ENCODE measurements at regions not wholly inside any gene's neighbourhood (a gene's known extent, or its start where the extent isn't known, plus 50 kb on each side); places are given as distances from the start of the nearest gene placed in this dataset.

GRCh38 chr1:55387145-55387544 is 172.0 kb upstream of the USP24 start:
- no peak overlapping the region for H3K4me3 ChIP-seq (ENCODE audit: low read depth, low read length)
- H3K4me1 ChIP-seq (ENCODE audit: control insufficient read depth, insufficient read depth, low read length), result no peaks in the 10 kb centered on the region
- no peak overlapping the region for H3K27ac ChIP-seq (ENCODE audit: low read depth, low read length)
- no peak overlapping the region for H3K9ac ChIP-seq (ENCODE audit: low read depth, low read length)
- H3K27me3 ChIP-seq (ENCODE audit: control insufficient read depth, insufficient read depth, low read length), result no peaks in the 10 kb centered on the region
- H3K9me3 ChIP-seq (ENCODE audit: control insufficient read depth, insufficient read depth, low read length), result peaks cover 2% of the 10 kb centered on the region; the same call in 1 of the 2 replicates
- no peaks in the 10 kb centered on the region for H3K36me3 ChIP-seq (ENCODE audit: control insufficient read depth, insufficient read depth, low read length)

GRCh38 chr1:55386456-55386855 is 171.3 kb upstream of the USP24 start:
- Histone ChIP-seq H3K9ac (ENCODE audit: low read depth, low read length) (no peak overlapping the region), H3K9me3 (ENCODE audit: control insufficient read depth, insufficient read depth, low read length) (peaks cover 2% of the 10 kb centered on the region; the same call in 1 of the 2 replicates), H3K27me3 (ENCODE audit: control insufficient read depth, insufficient read depth, low read length) (no peaks in the 10 kb centered on the region), H3K4me1 (ENCODE audit: control insufficient read depth, insufficient read depth, low read length) (no peaks in the 10 kb centered on the region), H3K27ac (ENCODE audit: low read depth, low read length) (no peak overlapping the region), H3K36me3 (ENCODE audit: control insufficient read depth, insufficient read depth, low read length) (no peaks in the 10 kb centered on the region), H3K4me3 (ENCODE audit: low read depth, low read length) (no peak overlapping the region)

- no peaks in the 10 kb centered on the region for H3K36me3 ChIP-seq (ENCODE audit: control insufficient read depth, insufficient read depth, low read length)
- H3K4me1 ChIP-seq (ENCODE audit: control insufficient read depth, insufficient read depth, low read length), result no peaks in the 10 kb centered on the region
- H3K9me3 ChIP-seq (ENCODE audit: control insufficient read depth, insufficient read depth, low read length), result peaks cover 2% of the 10 kb centered on the region; the same call in 1 of the 2 replicates
- H3K27ac ChIP-seq (ENCODE audit: low read depth, low read length), result no peak overlapping the region
- no peak overlapping the region for H3K4me3 ChIP-seq (ENCODE audit: low read depth, low read length)
- no peak overlapping the region for H3K9ac ChIP-seq (ENCODE audit: low read depth, low read length)
- H3K27me3 ChIP-seq (ENCODE audit: control insufficient read depth, insufficient read depth, low read length), result no peaks in the 10 kb centered on the region
Measured at GRCh38 chr1:55385402-55386018, 170.3 kb upstream of the USP24 start.

GRCh38 chr1:55384637-55385036 is 169.5 kb upstream of the USP24 start:
- Histone ChIP-seq H3K27ac (ENCODE audit: low read depth, low read length) (no peak overlapping the region), H3K9ac (ENCODE audit: low read depth, low read length) (no peak overlapping the region), H3K4me3 (ENCODE audit: low read depth, low read length) (no peak overlapping the region), H3K27me3 (ENCODE audit: control insufficient read depth, insufficient read depth, low read length) (no peaks in the 10 kb centered on the region), H3K9me3 (ENCODE audit: control insufficient read depth, insufficient read depth, low read length) (peaks cover 2% of the 10 kb centered on the region; the same call in 1 of the 2 replicates), H3K4me1 (ENCODE audit: control insufficient read depth, insufficient read depth, low read length) (no peaks in the 10 kb centered on the region), H3K36me3 (ENCODE audit: control insufficient read depth, insufficient read depth, low read length) (no peaks in the 10 kb centered on the region)

GRCh38 chr1:55382806-55383305 is 167.7 kb upstream of the USP24 start:
- Histone ChIP-seq H3K36me3 (ENCODE audit: control insufficient read depth, insufficient read depth, low read length) (no peaks in the 10 kb centered on the region), H3K9ac (ENCODE audit: low read depth, low read length) (no peak overlapping the region), H3K27ac (ENCODE audit: low read depth, low read length) (no peak overlapping the region), H3K27me3 (ENCODE audit: control insufficient read depth, insufficient read depth, low read length) (no peaks in the 10 kb centered on the region), H3K4me3 (ENCODE audit: low read depth, low read length) (no peak overlapping the region), H3K4me1 (ENCODE audit: control insufficient read depth, insufficient read depth, low read length) (no peaks in the 10 kb centered on the region), H3K9me3 (ENCODE audit: control insufficient read depth, insufficient read depth, low read length) (no peaks in the 10 kb centered on the region)

- Histone ChIP-seq H3K36me3 (ENCODE audit: control insufficient read depth, insufficient read depth, low read length) (no peaks in the 10 kb centered on the region), H3K4me3 (ENCODE audit: low read depth, low read length) (no peak overlapping the region), H3K9ac (ENCODE audit: low read depth, low read length) (no peak overlapping the region)
Measured at GRCh38 chr1:55381983-55382382, 166.8 kb upstream of the USP24 start.

GRCh38 chr1:55381491-55381890 is 166.3 kb upstream of the USP24 start:
- H3K9ac ChIP-seq (ENCODE audit: low read depth, low read length), result no peak overlapping the region
- no peaks in the 10 kb centered on the region for H3K9me3 ChIP-seq (ENCODE audit: control insufficient read depth, insufficient read depth, low read length)
- no peak overlapping the region for H3K4me3 ChIP-seq (ENCODE audit: low read depth, low read length)
- H3K4me1 ChIP-seq (ENCODE audit: control insufficient read depth, insufficient read depth, low read length), result no peaks in the 10 kb centered on the region
- no peak overlapping the region for H3K27ac ChIP-seq (ENCODE audit: low read depth, low read length)
- H3K36me3 ChIP-seq (ENCODE audit: control insufficient read depth, insufficient read depth, low read length), result no peaks in the 10 kb centered on the region
- no peaks in the 10 kb centered on the region for H3K27me3 ChIP-seq (ENCODE audit: control insufficient read depth, insufficient read depth, low read length)

More at GRCh38 chr1:55381983-55382382, 166.8 kb upstream of the USP24 start:
- H3K4me1 ChIP-seq (ENCODE audit: control insufficient read depth, insufficient read depth, low read length), result no peaks in the 10 kb centered on the region
- no peaks in the 10 kb centered on the region for H3K9me3 ChIP-seq (ENCODE audit: control insufficient read depth, insufficient read depth, low read length)
- H3K27ac ChIP-seq (ENCODE audit: low read depth, low read length), result no peak overlapping the region
- no peaks in the 10 kb centered on the region for H3K27me3 ChIP-seq (ENCODE audit: control insufficient read depth, insufficient read depth, low read length)

GRCh38 chr1:55380355-55380970 is 165.3 kb upstream of the USP24 start:
- H3K36me3 ChIP-seq (ENCODE audit: control insufficient read depth, insufficient read depth, low read length), result no peaks in the 10 kb centered on the region
- H3K9ac ChIP-seq (ENCODE audit: low read depth, low read length), result no peak overlapping the region
- no peaks in the 10 kb centered on the region for H3K9me3 ChIP-seq (ENCODE audit: control insufficient read depth, insufficient read depth, low read length)
- H3K4me3 ChIP-seq (ENCODE audit: low read depth, low read length), result no peak overlapping the region
- H3K4me1 ChIP-seq (ENCODE audit: control insufficient read depth, insufficient read depth, low read length), result no peaks in the 10 kb centered on the region
- H3K27me3 ChIP-seq (ENCODE audit: control insufficient read depth, insufficient read depth, low read length), result no peaks in the 10 kb centered on the region
- no peak overlapping the region for H3K27ac ChIP-seq (ENCODE audit: low read depth, low read length)

GRCh38 chr1:55378582-55378981 is 163.4 kb upstream of the USP24 start:
- H3K4me1 ChIP-seq (ENCODE audit: control insufficient read depth, insufficient read depth, low read length), result no peaks in the 10 kb centered on the region
- no peaks in the 10 kb centered on the region for H3K36me3 ChIP-seq (ENCODE audit: control insufficient read depth, insufficient read depth, low read length)
- H3K9me3 ChIP-seq (ENCODE audit: control insufficient read depth, insufficient read depth, low read length), result no peaks in the 10 kb centered on the region
- H3K4me3 ChIP-seq (ENCODE audit: low read depth, low read length), result no peak overlapping the region
- no peaks in the 10 kb centered on the region for H3K27me3 ChIP-seq (ENCODE audit: control insufficient read depth, insufficient read depth, low read length)
- H3K27ac ChIP-seq (ENCODE audit: low read depth, low read length), result no peak overlapping the region
- H3K9ac ChIP-seq (ENCODE audit: low read depth, low read length), result no peak overlapping the region

- H3K9me3 ChIP-seq (ENCODE audit: control insufficient read depth, insufficient read depth, low read length), result no peaks in the 10 kb centered on the region
- no peak overlapping the region for H3K4me3 ChIP-seq (ENCODE audit: low read depth, low read length)
- H3K27me3 ChIP-seq (ENCODE audit: control insufficient read depth, insufficient read depth, low read length), result no peaks in the 10 kb centered on the region
- no peak overlapping the region for H3K27ac ChIP-seq (ENCODE audit: low read depth, low read length)
- no peak overlapping the region for H3K9ac ChIP-seq (ENCODE audit: low read depth, low read length)
- no peaks in the 10 kb centered on the region for H3K4me1 ChIP-seq (ENCODE audit: control insufficient read depth, insufficient read depth, low read length)
- H3K36me3 ChIP-seq (ENCODE audit: control insufficient read depth, insufficient read depth, low read length), result no peaks in the 10 kb centered on the region
Measured at GRCh38 chr1:55376897-55377296, 161.7 kb upstream of the USP24 start.

- no peaks in the 10 kb centered on the region for H3K9me3 ChIP-seq (ENCODE audit: control insufficient read depth, insufficient read depth, low read length)
- H3K27ac ChIP-seq (ENCODE audit: low read depth, low read length), result no peak overlapping the region
- no peak overlapping the region for H3K9ac ChIP-seq (ENCODE audit: low read depth, low read length)
- no peaks in the 10 kb centered on the region for H3K27me3 ChIP-seq (ENCODE audit: control insufficient read depth, insufficient read depth, low read length)
- H3K36me3 ChIP-seq (ENCODE audit: control insufficient read depth, insufficient read depth, low read length), result no peaks in the 10 kb centered on the region
- H3K4me1 ChIP-seq (ENCODE audit: control insufficient read depth, insufficient read depth, low read length), result no peaks in the 10 kb centered on the region
- no peak overlapping the region for H3K4me3 ChIP-seq (ENCODE audit: low read depth, low read length)
Measured at GRCh38 chr1:55375617-55376258, 160.6 kb upstream of the USP24 start.

Measured in HUES48 (cell line).